GM12878 (cell line): ENCODE measurements at regions not wholly inside any gene's neighbourhood (a gene's known extent, or its start where the extent isn't known, plus 50 kb on each side); places are given as distances from the start of the nearest gene placed in this dataset.

Experiments
- ATAC-seq: fragments of 200-7000 bp; cut with Tn5 transposase; 3 replicates; pipeline ENCODE4 v1.9.1; 2020; ENCODE audit warnings: mild to moderate bottlenecking, moderate library complexity
- BruUV-seq: library from RNA; stranded (reverse); fragments of 400-500 nt; replicated peaks from 2 replicates; lab custom pipeline; 2021; lab: Mats Ljungman, UMichigan
- CTCF ChIA-PET: fragments of 300-600 bp; sonication (Branson Sonifier 250); formaldehyde crosslinking; extraction: SDS; loops from one replicate; lab custom pipeline; 2021; ENCODE audit warnings: inconsistent platforms; lab: Yijun Ruan, JAX
- POLR2A ChIA-PET: fragments of 350-600 bp; formaldehyde crosslinking; extraction: SDS; loops from one replicate; lab custom pipeline; 2021; ENCODE audit warnings: inconsistent platforms; lab: Charles Lee
- RAD21 ChIA-PET: fragments of 300-600 bp; sonication (Branson Sonifier 250); formaldehyde crosslinking; loops from one replicate; lab custom pipeline; 2023; ENCODE audit warnings: antibody characterized with exemption; ENCODE audit not compliant: unreplicated experiment; lab: Charles Lee
- SMC1A ChIA-PET: fragments of 300-600 bp; sonication (Branson Sonifier 250); formaldehyde crosslinking; loops from one replicate; lab custom pipeline; 2023; ENCODE audit not compliant: unreplicated experiment, uncharacterized antibody; lab: Charles Lee
- DNase-seq: peaks from one replicate; pipeline ENCODE4 v3.0.0-alpha.2; 2011; ENCODE audit warnings: low read depth, low spot score
- FAIRE-seq: peaks from 3 replicates; lab custom pipeline; 2011; peaks lifted over from hg19 to GRCh38; lab: Jason Lieb, UNC
- H2AFZ ChIP-seq: 2 replicates; pipeline ENCODE4 v1.6.0; 2011; ENCODE audit warnings: low read depth, low read length, control low read depth; ENCODE audit not compliant: control insufficient read depth
- H3K27ac ChIP-seq: 2 replicates; pipeline ENCODE4 v1.5.1; 2011; ENCODE audit warnings: control low read depth; ENCODE audit not compliant: control insufficient read depth, insufficient read depth
- H3K27me3 ChIP-seq, 2 experiments: replicated peaks in 1 of 2; 2 replicates each; pipeline versions ENCODE4 v1.6.0 to v1.6.1; 2011; ENCODE audit warnings: low read length in 1 of 2; ENCODE audit not compliant: control insufficient read depth in 2 of 2, insufficient read depth in 2 of 2
- H3K36me3 ChIP-seq, 2 experiments: 2 replicates each; pipeline ENCODE4 v1.5.1; 2011; ENCODE audit warnings: low read length in 1 of 2; ENCODE audit not compliant: control insufficient read depth in 2 of 2, insufficient read depth in 2 of 2
- H3K4me1 ChIP-seq: 2 replicates; pipeline ENCODE4 v1.6.1; 2011; ENCODE audit warnings: mild to moderate bottlenecking, low read length, moderate library complexity, mixed read lengths; ENCODE audit not compliant: control insufficient read depth, insufficient read depth
- H3K4me2 ChIP-seq: 2 replicates; pipeline ENCODE4 v1.6.0; 2011; ENCODE audit warnings: control low read depth; ENCODE audit not compliant: control insufficient read depth, insufficient read depth
- H3K4me3 ChIP-seq: fragments of 200-600 bp; sonication (generic); 2 replicates; pipeline ENCODE4 v1.5.1; 2016
- H3K79me2 ChIP-seq: 2 replicates; pipeline ENCODE4 v1.6.0; 2011; ENCODE audit warnings: low read length; ENCODE audit not compliant: control insufficient read depth, insufficient read depth
- H3K9ac ChIP-seq: 2 replicates; pipeline ENCODE4 v1.8.0; 2011; ENCODE audit warnings: low read length, control low read depth, mixed read lengths; ENCODE audit not compliant: control insufficient read depth, insufficient read depth
- H3K9me3 ChIP-seq: replicated peaks from 3 replicates; pipeline ENCODE4 v1.5.1; 2011; ENCODE audit warnings: mild to moderate bottlenecking, low read length; ENCODE audit not compliant: control insufficient read depth, insufficient read depth
- H4K20me1 ChIP-seq: 2 replicates; pipeline ENCODE4 v1.6.0; 2011; ENCODE audit not compliant: control insufficient read depth, insufficient read depth
- E4F1 ChIP-seq: fragments of 450-650 bp; IDR thresholded peaks from 2 replicates; pipeline ENCODE4 v1.6.1; 2018; ENCODE audit warnings: borderline replicate concordance, mild to moderate bottlenecking; ENCODE audit not compliant: partially characterized antibody
- FOXM1 ChIP-seq: IDR thresholded peaks from 2 replicates; pipeline ENCODE4 v1.6.1; 2012; ENCODE audit warnings: low read depth, mild to moderate bottlenecking, inconsistent platforms, low read length, moderate library complexity
- SMAD5 ChIP-seq: IDR thresholded peaks from 2 replicates; pipeline ENCODE4 v1.6.1; 2016; ENCODE audit warnings: antibody characterized with exemption, low read depth
- STAT3 ChIP-seq: IDR thresholded peaks from 2 replicates; pipeline ENCODE4 v1.6.1; 2011; ENCODE audit warnings: low read depth, low read length, improper control_type of control experiment
- WGBS: methylation state at CpG from one replicate; pipeline ENCODE4 v1.1.6; 2016; ENCODE audit warnings: low lambda C conversion rate; ENCODE audit not compliant: insufficient replicate concordance, insufficient coverage; ENCODE audit errors: missing lambda C conversion rate; 5-methylcytosine and 5-hydroxymethylcytosine counted together
- in situ Hi-C: fragments of 300-500 bp; cut with MboI; formaldehyde crosslinking; loops from 9 replicates; pipeline ENCODE4 v1.14.3; 2018; ENCODE audit warnings: mixed read lengths
- intact Hi-C: fragments of 100-400 bp; cut with micrococcal nuclease; formaldehyde crosslinking; loops from one replicate; pipeline ENCODE4 v1.14.2; 2022; ENCODE audit not compliant: unreplicated experiment
- TF ChIP-seq, protein P1 (sequence below): fragments of 450-650 bp; IDR thresholded peaks from 2 replicates; pipeline ENCODE4 v1.6.1; 2016; ENCODE audit warnings: mild to moderate bottlenecking, moderate library complexity, borderline replicate concordance
- TF ChIP-seq, protein P2 (sequence below): fragments of 450-650 bp; conservative IDR thresholded peaks from 2 replicates; pipeline ENCODE4 v1.6.1; 2017; ENCODE audit warnings: mild to moderate bottlenecking, moderate library complexity

DNA sequence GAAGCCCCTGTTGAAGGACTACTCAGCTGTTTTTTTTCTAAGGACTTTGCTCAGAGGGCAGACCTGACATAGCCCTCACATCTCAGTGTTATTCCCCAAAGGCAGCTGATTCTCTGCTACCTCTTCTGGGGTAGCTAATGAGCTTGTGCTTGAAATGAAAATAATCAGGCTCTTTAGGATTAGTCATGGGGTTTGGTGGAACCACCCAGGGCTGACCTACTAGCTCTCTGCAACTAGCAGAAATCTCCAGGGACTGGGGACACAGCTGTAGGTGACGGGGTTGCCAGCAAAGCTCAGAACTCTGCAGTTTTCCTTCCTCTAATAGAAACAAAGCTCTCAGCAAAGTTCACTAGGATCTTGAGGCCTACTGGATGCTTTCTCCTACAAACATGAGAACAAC lies 106.4 kb upstream of the BCL9 start:
- DNase-seq (no peak), ATAC-seq (no peak), FAIRE-seq (no peak)
- RAD21 ChIA-PET: no interaction called here
- no peaks in the 10 kb centered on the region for H4K20me1 ChIP-seq
- H3K27ac ChIP-seq: no peak overlapping the region
- 0% methylated on average over 1 of the region's 1 CpG for WGBS
- no peak overlapping the region for H3K4me3 ChIP-seq
- POLR2A ChIA-PET: no interaction called here
- in situ Hi-C loops: no loop called here
- no peak for TF ChIP-seq STAT3
- TF ChIP-seq, protein P1, sequence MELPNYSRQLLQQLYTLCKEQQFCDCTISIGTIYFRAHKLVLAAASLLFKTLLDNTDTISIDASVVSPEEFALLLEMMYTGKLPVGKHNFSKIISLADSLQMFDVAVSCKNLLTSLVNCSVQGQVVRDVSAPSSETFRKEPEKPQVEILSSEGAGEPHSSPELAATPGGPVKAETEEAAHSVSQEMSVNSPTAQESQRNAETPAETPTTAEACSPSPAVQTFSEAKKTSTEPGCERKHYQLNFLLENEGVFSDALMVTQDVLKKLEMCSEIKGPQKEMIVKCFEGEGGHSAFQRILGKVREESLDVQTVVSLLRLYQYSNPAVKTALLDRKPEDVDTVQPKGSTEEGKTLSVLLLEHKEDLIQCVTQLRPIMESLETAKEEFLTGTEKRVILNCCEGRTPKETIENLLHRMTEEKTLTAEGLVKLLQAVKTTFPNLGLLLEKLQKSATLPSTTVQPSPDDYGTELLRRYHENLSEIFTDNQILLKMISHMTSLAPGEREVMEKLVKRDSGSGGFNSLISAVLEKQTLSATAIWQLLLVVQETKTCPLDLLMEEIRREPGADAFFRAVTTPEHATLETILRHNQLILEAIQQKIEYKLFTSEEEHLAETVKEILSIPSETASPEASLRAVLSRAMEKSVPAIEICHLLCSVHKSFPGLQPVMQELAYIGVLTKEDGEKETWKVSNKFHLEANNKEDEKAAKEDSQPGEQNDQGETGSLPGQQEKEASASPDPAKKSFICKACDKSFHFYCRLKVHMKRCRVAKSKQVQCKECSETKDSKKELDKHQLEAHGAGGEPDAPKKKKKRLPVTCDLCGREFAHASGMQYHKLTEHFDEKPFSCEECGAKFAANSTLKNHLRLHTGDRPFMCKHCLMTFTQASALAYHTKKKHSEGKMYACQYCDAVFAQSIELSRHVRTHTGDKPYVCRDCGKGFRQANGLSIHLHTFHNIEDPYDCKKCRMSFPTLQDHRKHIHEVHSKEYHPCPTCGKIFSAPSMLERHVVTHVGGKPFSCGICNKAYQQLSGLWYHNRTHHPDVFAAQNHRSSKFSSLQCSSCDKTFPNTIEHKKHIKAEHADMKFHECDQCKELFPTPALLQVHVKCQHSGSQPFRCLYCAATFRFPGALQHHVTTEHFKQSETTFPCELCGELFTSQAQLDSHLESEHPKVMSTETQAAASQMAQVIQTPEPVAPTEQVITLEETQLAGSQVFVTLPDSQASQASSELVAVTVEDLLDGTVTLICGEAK: no peak
- TF ChIP-seq E4F1: no peak
- TF ChIP-seq, protein P2, sequence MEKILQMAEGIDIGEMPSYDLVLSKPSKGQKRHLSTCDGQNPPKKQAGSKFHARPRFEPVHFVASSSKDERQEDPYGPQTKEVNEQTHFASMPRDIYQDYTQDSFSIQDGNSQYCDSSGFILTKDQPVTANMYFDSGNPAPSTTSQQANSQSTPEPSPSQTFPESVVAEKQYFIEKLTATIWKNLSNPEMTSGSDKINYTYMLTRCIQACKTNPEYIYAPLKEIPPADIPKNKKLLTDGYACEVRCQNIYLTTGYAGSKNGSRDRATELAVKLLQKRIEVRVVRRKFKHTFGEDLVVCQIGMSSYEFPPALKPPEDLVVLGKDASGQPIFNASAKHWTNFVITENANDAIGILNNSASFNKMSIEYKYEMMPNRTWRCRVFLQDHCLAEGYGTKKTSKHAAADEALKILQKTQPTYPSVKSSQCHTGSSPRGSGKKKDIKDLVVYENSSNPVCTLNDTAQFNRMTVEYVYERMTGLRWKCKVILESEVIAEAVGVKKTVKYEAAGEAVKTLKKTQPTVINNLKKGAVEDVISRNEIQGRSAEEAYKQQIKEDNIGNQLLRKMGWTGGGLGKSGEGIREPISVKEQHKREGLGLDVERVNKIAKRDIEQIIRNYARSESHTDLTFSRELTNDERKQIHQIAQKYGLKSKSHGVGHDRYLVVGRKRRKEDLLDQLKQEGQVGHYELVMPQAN: no peak
- no peak for TF ChIP-seq FOXM1
- TF ChIP-seq SMAD5: no peak
- no peaks in the 10 kb centered on the region for H3K4me1 ChIP-seq
- H3K27me3 ChIP-seq: no peaks in the 10 kb centered on the region
- CTCF ChIA-PET: no interaction called here
- H3K9me3 ChIP-seq: no peaks in the 10 kb centered on the region
- intact Hi-C loops: no loop called here
- no peak overlapping the region for H3K9ac ChIP-seq
- H3K4me2 ChIP-seq: no peak overlapping the region
- SMC1A ChIA-PET: no interaction called here
- no peaks in the 10 kb centered on the region for H3K36me3 ChIP-seq
- H3K79me2 ChIP-seq: no peaks in the 10 kb centered on the region
- no TSS peak for BruUV-seq
- H2AFZ ChIP-seq: no peak overlapping the region
